Natural killer cell (primary cell): ENCODE measurements at regions not wholly inside any gene's neighbourhood (a gene's known extent, or its start where the extent isn't known, plus 50 kb on each side); places are given as distances from the start of the nearest gene placed in this dataset.

Experiments
- ATAC-seq, 3 donors: fragments of 150-1000 bp in 2 of 3; fragments of 200-7000 bp in 1 of 3; cut with Tn5 transposase; 1 replicate in 1 of 3; 2 replicates in 2 of 3; pipeline ENCODE4 v1.10.0; 2021; ENCODE audit warnings: mild to moderate bottlenecking in 2 of 3, moderate library complexity in 2 of 3
- DNase-seq, 2 donors: peaks; one replicate each; pipeline versions ENCODE4 v3.0.0 to v3.0.0-alpha.2; 2013 to 2021; ENCODE audit warnings: mixed read lengths in 1 of 2
- H3K27ac ChIP-seq: one replicate; pipeline ENCODE4 v1.5.1; 2013; ENCODE audit warnings: mild to moderate bottlenecking, low read length
- H3K27me3 ChIP-seq: one replicate; pipeline ENCODE4 v1.6.1; 2013; ENCODE audit warnings: low read length; ENCODE audit not compliant: control insufficient read depth, insufficient read depth
- H3K36me3 ChIP-seq: one replicate; pipeline ENCODE4 v1.6.1; 2013; ENCODE audit warnings: low read length; ENCODE audit not compliant: control insufficient read depth, insufficient read depth
- H3K4me1 ChIP-seq: one replicate; pipeline ENCODE4 v1.6.1; 2013; ENCODE audit warnings: low read length; ENCODE audit not compliant: control insufficient read depth, insufficient read depth
- H3K4me3 ChIP-seq: one replicate; pipeline ENCODE4 v1.5.1; 2013; ENCODE audit warnings: low read length
- H3K9me3 ChIP-seq: one replicate; pipeline ENCODE4 v1.6.1; 2013; ENCODE audit warnings: low read length; ENCODE audit not compliant: control insufficient read depth, insufficient read depth
- H3K27ac Mint-ChIP-seq, 2 donors: one replicate each; pipeline ENCODE4 v1.8.0; 2022; ENCODE audit warnings: mild to moderate bottlenecking in 2 of 2, mixed read lengths in 2 of 2, moderate library complexity in 1 of 2
- H3K27me3 Mint-ChIP-seq, 2 donors: one replicate each; pipeline ENCODE4 v1.8.0; 2022; ENCODE audit warnings: low read depth in 2 of 2, mixed read lengths in 2 of 2
- H3K36me3 Mint-ChIP-seq: one replicate; pipeline ENCODE4 v1.8.0; 2022; ENCODE audit warnings: mixed read lengths
- H3K4me1 Mint-ChIP-seq, 2 donors: one replicate each; pipeline ENCODE4 v1.8.0; 2022; ENCODE audit warnings: mixed read lengths in 2 of 2
- H3K4me3 Mint-ChIP-seq: one replicate; pipeline ENCODE4 v1.8.0; 2022; ENCODE audit warnings: mild to moderate bottlenecking, moderate library complexity, mixed read lengths
- H3K9me3 Mint-ChIP-seq, 2 donors: one replicate each; pipeline ENCODE4 v1.8.0; 2022; ENCODE audit warnings: mixed read lengths in 2 of 2
- CTCF ChIP-seq: fragments of 200-600 bp; IDR thresholded peaks from one replicate; pipeline ENCODE4 v1.8.0; 2022; ENCODE audit warnings: antibody characterized with exemption
- WGBS: methylation state at CpG from one replicate; pipeline ENCODE4 v1.1.7; 2013; ENCODE audit warnings: missing lambda C conversion rate; ENCODE audit not compliant: insufficient coverage; 5-methylcytosine and 5-hydroxymethylcytosine counted together
- intact Hi-C: fragments of 100-400 bp; cut with micrococcal nuclease; formaldehyde crosslinking; loops from one replicate; pipeline ENCODE4 v1.14.2; 2022

- no peaks in the 10 kb centered on the region for H3K4me1 Mint-ChIP-seq
- ATAC-seq (no peak), DNase-seq (no peak)
- 30% methylated on average over 2 of the region's 2 CpGs for WGBS
- intact Hi-C loops, result no loop called here
- H3K27me3 Mint-ChIP-seq, result no peaks in the 10 kb centered on the region
- H3K36me3 ChIP-seq, result no peaks in the 10 kb centered on the region
- H3K36me3 Mint-ChIP-seq, result peaks cover 9% of the 10 kb centered on the region
- no peaks in the 10 kb centered on the region for H3K27me3 ChIP-seq
- no peak overlapping the region for H3K27ac ChIP-seq
- no peak overlapping the region for H3K4me3 ChIP-seq
- no peak overlapping the region for H3K27ac Mint-ChIP-seq
- no peak overlapping the region for H3K4me3 Mint-ChIP-seq
- no peak for TF ChIP-seq CTCF
- peaks cover 15% of the 10 kb centered on the region for H3K9me3 ChIP-seq
- peaks cover 14 to 26% of the 10 kb centered on the region in 2 donors for H3K9me3 Mint-ChIP-seq
- H3K4me1 ChIP-seq, result no peaks in the 10 kb centered on the region
Measured at GRCh38 chr13:83372786-83373185, 509.5 kb downstream of the SLITRK1 start.

- intact Hi-C loops, result no loop called here
- no peak for TF ChIP-seq CTCF
- ATAC-seq (no peak), DNase-seq (no peak)
- Mint-ChIP-seq H3K27ac (no peak overlapping the region), H3K36me3 (peaks cover 7% of the 10 kb centered on the region), H3K4me1 (no peaks in the 10 kb centered on the region), H3K9me3 (peaks cover 10 to 11% of the 10 kb centered on the region in 2 donors), H3K27me3 (no peaks in the 10 kb centered on the region), H3K4me3 (no peak overlapping the region)
- Histone ChIP-seq H3K4me3 (no peak overlapping the region), H3K27me3 (no peaks in the 10 kb centered on the region), H3K9me3 (no peaks in the 10 kb centered on the region), H3K36me3 (no peaks in the 10 kb centered on the region), H3K27ac (no peak overlapping the region), H3K4me1 (no peaks in the 10 kb centered on the region)
Measured at GRCh38 chr13:83365723-83366122, 516.6 kb downstream of the SLITRK1 start.

DNA sequence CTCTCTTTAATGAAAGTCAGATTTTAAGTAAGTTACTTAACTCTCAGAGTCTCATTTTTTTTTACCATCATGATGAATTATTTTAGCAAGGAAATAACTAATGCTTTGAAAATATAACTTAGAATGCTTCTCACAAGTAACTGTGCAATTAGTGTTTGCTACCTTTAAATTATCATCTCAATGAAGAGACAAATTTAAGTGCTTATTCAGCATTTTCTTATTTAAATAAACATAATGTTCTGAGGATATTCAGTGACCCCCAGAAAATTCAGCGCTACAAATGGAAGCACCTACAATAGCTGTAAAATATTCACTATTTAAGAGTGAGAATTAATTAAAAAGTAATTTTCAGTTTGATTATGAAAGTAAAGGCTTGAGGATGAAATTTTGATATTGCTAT is 527.2 kb downstream of the SLITRK1 start:
- H3K27me3 ChIP-seq, result no peaks in the 10 kb centered on the region
- no peaks in the 10 kb centered on the region for H3K4me1 Mint-ChIP-seq
- no peak for DNase-seq
- H3K36me3 Mint-ChIP-seq, result no peaks in the 10 kb centered on the region
- H3K27me3 Mint-ChIP-seq, result no peaks in the 10 kb centered on the region
- no peaks in the 10 kb centered on the region for H3K36me3 ChIP-seq
- no CpG with 5 or more reads among the region's 1 CpG for WGBS
- no peaks in the 10 kb centered on the region for H3K4me1 ChIP-seq
- TF ChIP-seq CTCF, result no peak
- H3K9me3 Mint-ChIP-seq, result peaks cover 8 to 13% of the 10 kb centered on the region in 2 donors
- no peak for ATAC-seq
- H3K4me3 Mint-ChIP-seq, result no peak overlapping the region
- H3K27ac ChIP-seq, result no peak overlapping the region
- H3K9me3 ChIP-seq, result no peaks in the 10 kb centered on the region
- H3K27ac Mint-ChIP-seq, result no peak overlapping the region
- intact Hi-C loops, result no loop called here
- H3K4me3 ChIP-seq, result no peak overlapping the region

DNA sequence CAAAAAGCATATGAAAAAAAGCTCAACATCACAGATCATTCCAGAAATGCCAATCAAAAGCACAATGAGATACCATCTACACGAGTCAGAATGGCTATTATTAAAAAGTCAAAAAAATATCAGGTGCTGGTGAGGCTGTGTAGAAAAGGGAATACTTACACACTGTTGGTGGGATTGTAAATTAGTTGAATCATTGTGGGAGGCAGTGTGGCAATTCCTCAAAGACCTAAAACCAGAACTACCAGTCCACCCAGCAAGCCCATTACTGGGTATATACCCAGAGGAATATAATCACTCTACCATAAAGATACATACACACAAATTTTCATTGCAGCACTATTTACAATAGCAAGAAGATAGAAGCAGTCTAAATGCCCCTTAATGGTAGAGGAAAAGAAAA is 529.9 kb downstream of the SLITRK1 start:
- no peaks in the 10 kb centered on the region for H3K9me3 ChIP-seq
- Mint-ChIP-seq H3K36me3 (no peaks in the 10 kb centered on the region), H3K4me3 (no peak overlapping the region), H3K9me3 (peaks cover 6 to 13% of the 10 kb centered on the region in 2 donors), H3K4me1 (no peaks in the 10 kb centered on the region), H3K27me3 (no peaks in the 10 kb centered on the region), H3K27ac (no peak overlapping the region)
- no peaks in the 10 kb centered on the region for H3K36me3 ChIP-seq
- H3K4me1 ChIP-seq, result no peaks in the 10 kb centered on the region
- no peak overlapping the region for H3K27ac ChIP-seq
- intact Hi-C loops, result no loop called here
- no peak for ATAC-seq
- no peaks in the 10 kb centered on the region for H3K27me3 ChIP-seq
- no peak for TF ChIP-seq CTCF
- no peak for DNase-seq
- WGBS, result no CpG with 5 or more reads among the region's 1 CpG
- no peak overlapping the region for H3K4me3 ChIP-seq
